ENCODE measurements at regions not wholly inside any gene's neighbourhood (a gene's known extent, or its start where the extent isn't known, plus 50 kb on each side); places are given as distances from the start of the nearest gene placed in this dataset.

GRCh38 chr2:241949736-241950412 lies 80.3 kb downstream of the RTP5 start:
- no peak for TF ChIP-seq SIN3A (IDR thresholded peaks at IDR 0.05; ENCODE audit: borderline replicate concordance, insufficient read depth, low read length)
- no peak for TF ChIP-seq POLR2AphosphoS5 (IDR thresholded peaks at IDR 0.05; ENCODE audit: low read depth, low read length)
- no peak for TF ChIP-seq TAF1 (IDR thresholded peaks at IDR 0.05; ENCODE audit: borderline replicate concordance, insufficient read depth, low read length)
- no peak for TF ChIP-seq REST (IDR thresholded peaks at IDR 0.05; ENCODE audit: insufficient read depth in 1 of 2, low read depth in 2 of 2, low read length in 2 of 2)
- TF ChIP-seq FOXP2 (optimal IDR thresholded peaks at IDR 0.05; ENCODE audit: borderline replicate concordance, extremely low read depth, extremely low read length, insufficient read depth): no peak

GRCh38 chr2:241950413-241951315 lies 81.1 kb downstream of the RTP5 start:
- TF ChIP-seq SIN3A (IDR thresholded peaks at IDR 0.05; ENCODE audit: borderline replicate concordance, insufficient read depth, low read length) (no peak), TAF1 (IDR thresholded peaks at IDR 0.05; ENCODE audit: borderline replicate concordance, insufficient read depth, low read length) (no peak), FOXP2 (optimal IDR thresholded peaks at IDR 0.05; ENCODE audit: borderline replicate concordance, extremely low read depth, extremely low read length, insufficient read depth) (no peak), REST (IDR thresholded peaks at IDR 0.05; ENCODE audit: insufficient read depth in 1 of 2, low read depth in 2 of 2, low read length in 2 of 2) (no peak), POLR2AphosphoS5 (IDR thresholded peaks at IDR 0.05; ENCODE audit: low read depth, low read length) (no peak)

- no peak for TF ChIP-seq REST (IDR thresholded peaks at IDR 0.05; ENCODE audit: insufficient read depth in 1 of 2, low read depth in 2 of 2, low read length in 2 of 2)
- no peak for TF ChIP-seq TAF1 (IDR thresholded peaks at IDR 0.05; ENCODE audit: borderline replicate concordance, insufficient read depth, low read length)
- TF ChIP-seq POLR2AphosphoS5 (IDR thresholded peaks at IDR 0.05; ENCODE audit: low read depth, low read length): no peak
- TF ChIP-seq SIN3A (IDR thresholded peaks at IDR 0.05; ENCODE audit: borderline replicate concordance, insufficient read depth, low read length): no peak
- no peak for TF ChIP-seq FOXP2 (optimal IDR thresholded peaks at IDR 0.05; ENCODE audit: borderline replicate concordance, extremely low read depth, extremely low read length, insufficient read depth)
Measured at GRCh38 chr2:241951316-241951700, 81.8 kb downstream of the RTP5 start.

- TF ChIP-seq TAF1 (IDR thresholded peaks at IDR 0.05; ENCODE audit: borderline replicate concordance, insufficient read depth, low read length) (no peak), REST (IDR thresholded peaks at IDR 0.05; ENCODE audit: insufficient read depth in 1 of 2, low read depth in 2 of 2, low read length in 2 of 2) (no peak), FOXP2 (optimal IDR thresholded peaks at IDR 0.05; ENCODE audit: borderline replicate concordance, extremely low read depth, extremely low read length, insufficient read depth) (no peak), SIN3A (IDR thresholded peaks at IDR 0.05; ENCODE audit: borderline replicate concordance, insufficient read depth, low read length) (no peak), POLR2AphosphoS5 (IDR thresholded peaks at IDR 0.05; ENCODE audit: low read depth, low read length) (no peak)
Measured at GRCh38 chr2:241951920-241952319, 82.4 kb downstream of the RTP5 start.
